Panc1 (cell line): ENCODE measurements at regions not wholly inside any gene's neighbourhood (a gene's known extent, or its start where the extent isn't known, plus 50 kb on each side); places are given as distances from the start of the nearest gene placed in this dataset.

Experiments
- POLR2AphosphoS5 ChIP-seq: IDR thresholded peaks from 2 replicates; pipeline ENCODE4 v1.6.1; 2012; ENCODE audit warnings: mild to moderate bottlenecking, low read depth, low read length, moderate library complexity
- TF ChIP-seq, protein P1 (sequence below): fragments of 450-650 bp; IDR thresholded peaks from 2 replicates; pipeline ENCODE4 v1.5.1; 2017; ENCODE audit warnings: mild to moderate bottlenecking

DNA sequence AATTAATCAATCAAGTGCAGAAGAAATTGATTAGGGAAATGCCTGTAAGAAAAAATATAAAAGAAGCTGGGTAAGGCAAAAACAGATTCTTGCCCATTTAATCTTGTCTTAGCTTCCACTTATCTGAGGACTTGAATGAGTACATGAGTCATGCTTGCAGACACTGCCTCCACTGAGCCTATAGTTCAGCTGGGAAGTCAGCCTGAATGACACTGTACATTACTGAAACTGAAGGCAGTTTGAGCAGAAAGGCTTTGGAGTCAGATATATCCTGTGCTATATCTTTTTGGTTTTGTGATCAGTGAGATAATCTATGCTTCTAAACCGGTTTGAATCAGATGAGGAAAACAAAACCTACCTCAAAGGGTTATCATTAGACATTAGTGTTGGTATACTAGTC is 61.3 kb downstream of the NUDT11 start:
- TF ChIP-seq, protein P1, sequence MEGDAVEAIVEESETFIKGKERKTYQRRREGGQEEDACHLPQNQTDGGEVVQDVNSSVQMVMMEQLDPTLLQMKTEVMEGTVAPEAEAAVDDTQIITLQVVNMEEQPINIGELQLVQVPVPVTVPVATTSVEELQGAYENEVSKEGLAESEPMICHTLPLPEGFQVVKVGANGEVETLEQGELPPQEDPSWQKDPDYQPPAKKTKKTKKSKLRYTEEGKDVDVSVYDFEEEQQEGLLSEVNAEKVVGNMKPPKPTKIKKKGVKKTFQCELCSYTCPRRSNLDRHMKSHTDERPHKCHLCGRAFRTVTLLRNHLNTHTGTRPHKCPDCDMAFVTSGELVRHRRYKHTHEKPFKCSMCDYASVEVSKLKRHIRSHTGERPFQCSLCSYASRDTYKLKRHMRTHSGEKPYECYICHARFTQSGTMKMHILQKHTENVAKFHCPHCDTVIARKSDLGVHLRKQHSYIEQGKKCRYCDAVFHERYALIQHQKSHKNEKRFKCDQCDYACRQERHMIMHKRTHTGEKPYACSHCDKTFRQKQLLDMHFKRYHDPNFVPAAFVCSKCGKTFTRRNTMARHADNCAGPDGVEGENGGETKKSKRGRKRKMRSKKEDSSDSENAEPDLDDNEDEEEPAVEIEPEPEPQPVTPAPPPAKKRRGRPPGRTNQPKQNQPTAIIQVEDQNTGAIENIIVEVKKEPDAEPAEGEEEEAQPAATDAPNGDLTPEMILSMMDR, result no peak
- TF ChIP-seq POLR2AphosphoS5, result no peak
